ENCODE measurements at regions not wholly inside any gene's neighbourhood (a gene's known extent, or its start where the extent isn't known, plus 50 kb on each side); places are given as distances from the start of the nearest gene placed in this dataset.

DNA sequence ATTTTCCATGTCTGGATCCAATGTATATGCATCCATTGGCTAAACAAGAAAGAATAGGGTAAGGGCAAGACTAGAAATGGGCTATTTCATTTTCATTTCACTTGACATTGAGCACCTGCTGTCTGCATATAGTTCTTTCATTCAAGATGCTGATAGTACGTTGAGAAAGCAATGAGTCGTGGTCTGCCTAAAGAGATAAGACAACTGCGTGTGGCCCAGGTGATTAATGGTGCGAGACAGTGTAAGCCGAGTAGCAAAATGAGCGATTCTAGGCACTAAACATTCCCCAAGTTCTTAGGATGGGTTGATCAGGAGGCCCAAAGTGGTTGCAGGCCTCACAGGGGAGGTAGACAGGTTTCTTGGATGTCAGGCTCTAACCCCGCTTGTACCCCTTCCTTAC lies 235.4 kb downstream of the PDCD6IP start:
- Histone ChIP-seq H3K9ac (ENCODE audit: low read length) (no peak overlapping the region), H2AFZ (ENCODE audit: low read depth, low read length) (no peak overlapping the region), H3K79me2 (replicated peaks; ENCODE audit: insufficient read depth, low read length) (no peaks in the 10 kb centered on the region), H3K9me2 (ENCODE audit: insufficient read depth, low read length) (no peaks in the 10 kb centered on the region), H3K4me2 (ENCODE audit: low read length) (no peak overlapping the region), H3K4me3 (ENCODE audit: low read length) (no peak overlapping the region), H3K27ac (ENCODE audit: low read length) (no peak overlapping the region), H3K9me3 (ENCODE audit: low read length) (no peaks in the 10 kb centered on the region), H3K36me3 (ENCODE audit: insufficient read depth, low read length) (no peaks in the 10 kb centered on the region), H3F3A (ENCODE audit: insufficient read depth, low read length, poor library complexity, severe bottlenecking) (no peaks in the 10 kb centered on the region), H4K20me1 (ENCODE audit: insufficient read depth) (no peaks in the 10 kb centered on the region), H3K27me3 (ENCODE audit: insufficient read depth, low read depth, low read length) (no peaks in the 10 kb centered on the region)
- TF ChIP-seq RAD21 (conservative IDR thresholded peaks at IDR 0.05) (no peak), SMC3 (conservative IDR thresholded peaks at IDR 0.05; ENCODE audit: poor library complexity) (no peak), TAF1 (IDR thresholded peaks at IDR 0.05; ENCODE audit: low read depth) (no peak), EP300 (conservative IDR thresholded peaks at IDR 0.05; ENCODE audit: poor library complexity, severe bottlenecking) (no peak), MXI1 (conservative IDR thresholded peaks at IDR 0.05; ENCODE audit: poor library complexity, severe bottlenecking) (no peak), EZH2 (IDR thresholded peaks at IDR 0.05; ENCODE audit: borderline replicate concordance, insufficient read depth, low read length, poor library complexity, severe bottlenecking) (no peak), POLR2AphosphoS5 (IDR thresholded peaks at IDR 0.05) (no peak)
- TF ChIP-seq, protein P1, sequence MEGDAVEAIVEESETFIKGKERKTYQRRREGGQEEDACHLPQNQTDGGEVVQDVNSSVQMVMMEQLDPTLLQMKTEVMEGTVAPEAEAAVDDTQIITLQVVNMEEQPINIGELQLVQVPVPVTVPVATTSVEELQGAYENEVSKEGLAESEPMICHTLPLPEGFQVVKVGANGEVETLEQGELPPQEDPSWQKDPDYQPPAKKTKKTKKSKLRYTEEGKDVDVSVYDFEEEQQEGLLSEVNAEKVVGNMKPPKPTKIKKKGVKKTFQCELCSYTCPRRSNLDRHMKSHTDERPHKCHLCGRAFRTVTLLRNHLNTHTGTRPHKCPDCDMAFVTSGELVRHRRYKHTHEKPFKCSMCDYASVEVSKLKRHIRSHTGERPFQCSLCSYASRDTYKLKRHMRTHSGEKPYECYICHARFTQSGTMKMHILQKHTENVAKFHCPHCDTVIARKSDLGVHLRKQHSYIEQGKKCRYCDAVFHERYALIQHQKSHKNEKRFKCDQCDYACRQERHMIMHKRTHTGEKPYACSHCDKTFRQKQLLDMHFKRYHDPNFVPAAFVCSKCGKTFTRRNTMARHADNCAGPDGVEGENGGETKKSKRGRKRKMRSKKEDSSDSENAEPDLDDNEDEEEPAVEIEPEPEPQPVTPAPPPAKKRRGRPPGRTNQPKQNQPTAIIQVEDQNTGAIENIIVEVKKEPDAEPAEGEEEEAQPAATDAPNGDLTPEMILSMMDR (IDR thresholded peaks at IDR 0.05; ENCODE audit: poor library complexity, severe bottlenecking), result no peak
- TF ChIP-seq, protein P2, sequence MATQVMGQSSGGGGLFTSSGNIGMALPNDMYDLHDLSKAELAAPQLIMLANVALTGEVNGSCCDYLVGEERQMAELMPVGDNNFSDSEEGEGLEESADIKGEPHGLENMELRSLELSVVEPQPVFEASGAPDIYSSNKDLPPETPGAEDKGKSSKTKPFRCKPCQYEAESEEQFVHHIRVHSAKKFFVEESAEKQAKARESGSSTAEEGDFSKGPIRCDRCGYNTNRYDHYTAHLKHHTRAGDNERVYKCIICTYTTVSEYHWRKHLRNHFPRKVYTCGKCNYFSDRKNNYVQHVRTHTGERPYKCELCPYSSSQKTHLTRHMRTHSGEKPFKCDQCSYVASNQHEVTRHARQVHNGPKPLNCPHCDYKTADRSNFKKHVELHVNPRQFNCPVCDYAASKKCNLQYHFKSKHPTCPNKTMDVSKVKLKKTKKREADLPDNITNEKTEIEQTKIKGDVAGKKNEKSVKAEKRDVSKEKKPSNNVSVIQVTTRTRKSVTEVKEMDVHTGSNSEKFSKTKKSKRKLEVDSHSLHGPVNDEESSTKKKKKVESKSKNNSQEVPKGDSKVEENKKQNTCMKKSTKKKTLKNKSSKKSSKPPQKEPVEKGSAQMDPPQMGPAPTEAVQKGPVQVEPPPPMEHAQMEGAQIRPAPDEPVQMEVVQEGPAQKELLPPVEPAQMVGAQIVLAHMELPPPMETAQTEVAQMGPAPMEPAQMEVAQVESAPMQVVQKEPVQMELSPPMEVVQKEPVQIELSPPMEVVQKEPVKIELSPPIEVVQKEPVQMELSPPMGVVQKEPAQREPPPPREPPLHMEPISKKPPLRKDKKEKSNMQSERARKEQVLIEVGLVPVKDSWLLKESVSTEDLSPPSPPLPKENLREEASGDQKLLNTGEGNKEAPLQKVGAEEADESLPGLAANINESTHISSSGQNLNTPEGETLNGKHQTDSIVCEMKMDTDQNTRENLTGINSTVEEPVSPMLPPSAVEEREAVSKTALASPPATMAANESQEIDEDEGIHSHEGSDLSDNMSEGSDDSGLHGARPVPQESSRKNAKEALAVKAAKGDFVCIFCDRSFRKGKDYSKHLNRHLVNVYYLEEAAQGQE (IDR thresholded peaks at IDR 0.05; ENCODE audit: borderline replicate concordance), result no peak

DNA sequence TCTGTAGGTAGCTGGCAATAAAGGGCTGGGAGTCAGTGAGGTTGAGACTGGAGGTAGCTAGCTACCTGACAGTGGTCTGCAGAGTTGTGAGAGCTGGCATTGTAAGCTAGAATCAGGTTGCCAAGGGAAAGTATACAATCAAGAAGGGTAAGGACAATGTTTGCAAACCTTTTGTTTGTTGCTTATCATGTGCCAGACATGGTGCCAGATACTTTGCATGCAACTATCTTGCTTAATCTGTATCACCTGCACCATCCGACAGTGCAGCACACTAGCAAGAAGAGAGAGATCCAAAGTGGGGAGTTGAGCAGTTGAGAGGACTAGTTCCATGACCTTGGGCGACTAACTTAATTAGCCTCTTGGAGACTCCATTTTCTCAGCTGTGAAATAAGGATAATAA lies 236.4 kb downstream of the PDCD6IP start:
- Histone ChIP-seq H3K27ac (ENCODE audit: low read length) (no peak overlapping the region), H3K4me2 (ENCODE audit: low read length) (no peak overlapping the region), H3K9ac (ENCODE audit: low read length) (no peak overlapping the region), H3K4me3 (ENCODE audit: low read length) (no peak overlapping the region), H3K9me2 (ENCODE audit: insufficient read depth, low read length) (no peaks in the 10 kb centered on the region), H3K27me3 (ENCODE audit: insufficient read depth, low read depth, low read length) (no peaks in the 10 kb centered on the region), H3F3A (ENCODE audit: insufficient read depth, low read length, poor library complexity, severe bottlenecking) (no peaks in the 10 kb centered on the region), H3K79me2 (replicated peaks; ENCODE audit: insufficient read depth, low read length) (no peaks in the 10 kb centered on the region), H4K20me1 (ENCODE audit: insufficient read depth) (no peaks in the 10 kb centered on the region), H3K9me3 (ENCODE audit: low read length) (no peaks in the 10 kb centered on the region), H3K36me3 (ENCODE audit: insufficient read depth, low read length) (no peaks in the 10 kb centered on the region), H2AFZ (ENCODE audit: low read depth, low read length) (no peak overlapping the region)
- no peak for TF ChIP-seq MXI1 (conservative IDR thresholded peaks at IDR 0.05; ENCODE audit: poor library complexity, severe bottlenecking)
- TF ChIP-seq, protein P1 (IDR thresholded peaks at IDR 0.05; ENCODE audit: poor library complexity, severe bottlenecking), result no peak
- no peak for TF ChIP-seq POLR2AphosphoS5 (IDR thresholded peaks at IDR 0.05)

Measured in neural cell (in vitro differentiated cells).